ENCODE measurements at regions not wholly inside any gene's neighbourhood (a gene's known extent, or its start where the extent isn't known, plus 50 kb on each side); places are given as distances from the start of the nearest gene placed in this dataset.

- H3K4me3 ChIP-seq (ENCODE audit: control insufficient read depth, low read depth, low read length): no peak overlapping the region
- DNase-seq (ENCODE audit: low read depth): no peak
- TF ChIP-seq CTCF (conservative IDR thresholded peaks at IDR 0.05; ENCODE audit: control insufficient read depth, insufficient read depth, low read depth, low read length): no peak
Observed at GRCh38 chr9:134971196-134971595, 53.5 kb upstream of the FCN1 start.

GRCh38 chr9:134971696-134972095 lies 54.0 kb upstream of the FCN1 start:
- no peak overlapping the region for H3K4me3 ChIP-seq (ENCODE audit: control insufficient read depth, low read depth, low read length)
- TF ChIP-seq CTCF (conservative IDR thresholded peaks at IDR 0.05; ENCODE audit: control insufficient read depth, insufficient read depth, low read depth, low read length): no peak
- DNase-seq (ENCODE audit: low read depth): no peak

- H3K4me3 ChIP-seq (ENCODE audit: control insufficient read depth, low read depth, low read length): no peak overlapping the region
- DNase-seq (ENCODE audit: low read depth): no peak
- no peak for TF ChIP-seq CTCF (conservative IDR thresholded peaks at IDR 0.05; ENCODE audit: control insufficient read depth, insufficient read depth, low read depth, low read length)
Observed at GRCh38 chr9:134972140-134972539, 54.4 kb upstream of the FCN1 start.

- no peak overlapping the region for H3K4me3 ChIP-seq (ENCODE audit: control insufficient read depth, low read depth, low read length)
- no peak for DNase-seq (ENCODE audit: low read depth)
- TF ChIP-seq CTCF (conservative IDR thresholded peaks at IDR 0.05; ENCODE audit: control insufficient read depth, insufficient read depth, low read depth, low read length): no peak
Observed at GRCh38 chr9:134975253-134975652, 57.5 kb upstream of the FCN1 start.

GRCh38 chr9:134976403-134976802 lies 58.7 kb upstream of the FCN1 start:
- no peak overlapping the region for H3K4me3 ChIP-seq (ENCODE audit: control insufficient read depth, low read depth, low read length)
- DNase-seq (ENCODE audit: low read depth): no peak
- TF ChIP-seq CTCF (conservative IDR thresholded peaks at IDR 0.05; ENCODE audit: control insufficient read depth, insufficient read depth, low read depth, low read length): no peak

GRCh38 chr9:134978272-134978671 lies 60.6 kb upstream of the FCN1 start:
- no peak overlapping the region for H3K4me3 ChIP-seq (ENCODE audit: control insufficient read depth, low read depth, low read length)
- no peak for DNase-seq (ENCODE audit: low read depth)
- TF ChIP-seq CTCF (conservative IDR thresholded peaks at IDR 0.05; ENCODE audit: control insufficient read depth, insufficient read depth, low read depth, low read length): no peak

GRCh38 chr9:134980516-134980915 lies 62.8 kb upstream of the FCN1 start:
- no peak for DNase-seq (ENCODE audit: low read depth)
- H3K4me3 ChIP-seq (ENCODE audit: control insufficient read depth, low read depth, low read length): no peak overlapping the region

More at GRCh38 chr9:134980516-134980915, 62.8 kb upstream of the FCN1 start:
- TF ChIP-seq CTCF (conservative IDR thresholded peaks at IDR 0.05; ENCODE audit: control insufficient read depth, insufficient read depth, low read depth, low read length): no peak

Data from fibroblast of mammary gland (primary cell).